IMR-90 (cell line): ENCODE measurements at regions not wholly inside any gene's neighbourhood (a gene's known extent, or its start where the extent isn't known, plus 50 kb on each side); places are given as distances from the start of the nearest gene placed in this dataset.

ENCODE experiments used
- ATAC-seq: fragments of 200-7000 bp; cut with Tn5 transposase; 2 replicates; pipeline ENCODE4 v1.9.1; 2020; ENCODE audit warnings: low read depth, mild to moderate bottlenecking, moderate library complexity
- BruUV-seq: library from RNA; stranded (reverse); fragments of 400-500 nt; replicated peaks from 2 replicates; lab custom pipeline; 2021; lab: Mats Ljungman, UMichigan
- CTCF ChIA-PET: fragments of 300-600 bp; formaldehyde crosslinking; extraction: SDS; loops from one replicate; lab custom pipeline; 2021; ENCODE audit warnings: antibody characterized with exemption; lab: Yijun Ruan, JAX
- POLR2A ChIA-PET: fragments of 300-600 bp; sonication (Branson Sonifier 250); formaldehyde crosslinking; loops from one replicate; lab custom pipeline; 2022; ENCODE audit warnings: antibody characterized with exemption; ENCODE audit not compliant: unreplicated experiment; lab: Charles Lee
- DNase-seq: peaks from one replicate; pipeline ENCODE4 v3.0.0; 2013
- H2AFZ ChIP-seq: replicated peaks from 2 replicates; pipeline ENCODE3; 2013; ENCODE audit warnings: low read length, mild to moderate bottlenecking; ENCODE audit not compliant: poor library complexity
- H2AK5ac ChIP-seq: 2 replicates; pipeline ENCODE4 v1.6.1; 2013; ENCODE audit warnings: low read depth, low read length, inconsistent platforms
- H2AK9ac ChIP-seq: replicated peaks from 2 replicates; pipeline ENCODE3; 2013; ENCODE audit warnings: mild to moderate bottlenecking, low read depth, low read length, moderate library complexity; ENCODE audit not compliant: poor library complexity
- H2BK120ac ChIP-seq: 2 replicates; pipeline ENCODE4 v1.6.1; 2013; ENCODE audit warnings: low read depth, low read length, inconsistent platforms
- H2BK15ac ChIP-seq: 3 replicates; pipeline ENCODE4 v1.6.1; 2013; ENCODE audit warnings: low read depth, low read length, inconsistent platforms
- H2BK20ac ChIP-seq: 2 replicates; pipeline ENCODE4 v1.6.1; 2013; ENCODE audit warnings: low read depth, mild to moderate bottlenecking, inconsistent platforms, low read length, moderate library complexity
- H2BK5ac ChIP-seq: 2 replicates; pipeline ENCODE4 v1.6.1; 2013; ENCODE audit warnings: mild to moderate bottlenecking, low read depth, low read length, inconsistent platforms; ENCODE audit not compliant: poor library complexity, severe bottlenecking
- H3K14ac ChIP-seq: replicated peaks from 2 replicates; pipeline ENCODE4 v1.6.1; 2013; ENCODE audit warnings: low read depth, low read length, inconsistent platforms
- H3K18ac ChIP-seq: 2 replicates; pipeline ENCODE4 v1.6.1; 2013; ENCODE audit warnings: low read depth, low read length, control low read depth
- H3K23ac ChIP-seq: 2 replicates; pipeline ENCODE4 v1.6.1; 2013; ENCODE audit warnings: low read depth, low read length, inconsistent platforms
- H3K27ac ChIP-seq: 2 replicates; pipeline ENCODE4 v1.5.1; 2013; ENCODE audit warnings: mild to moderate bottlenecking, control low read depth, low read length; ENCODE audit not compliant: insufficient read depth
- H3K27me3 ChIP-seq: 2 replicates; pipeline ENCODE4 v1.6.1; 2013; ENCODE audit warnings: low read length; ENCODE audit not compliant: control insufficient read depth, insufficient read depth
- H3K36me3 ChIP-seq: 2 replicates; pipeline ENCODE4 v1.6.1; 2013; ENCODE audit warnings: low read length, mixed read lengths; ENCODE audit not compliant: control insufficient read depth, insufficient read depth
- H3K4ac ChIP-seq: 2 replicates; pipeline ENCODE4 v1.6.1; 2013; ENCODE audit warnings: low read depth, low read length, inconsistent platforms
- H3K4me1 ChIP-seq: 2 replicates; pipeline ENCODE4 v1.6.1; 2013; ENCODE audit warnings: low read length, mixed read lengths; ENCODE audit not compliant: control insufficient read depth, insufficient read depth
- H3K4me2 ChIP-seq: 2 replicates; pipeline ENCODE4 v1.6.1; 2013; ENCODE audit warnings: low read depth, mild to moderate bottlenecking, control low read depth, low read length, moderate library complexity
- H3K4me3 ChIP-seq: 2 replicates; pipeline ENCODE4 v1.5.1; 2013; ENCODE audit warnings: low read depth, mild to moderate bottlenecking, control low read depth, low read length, moderate library complexity; ENCODE audit not compliant: insufficient read depth
- H3K56ac ChIP-seq: 2 replicates; pipeline ENCODE4 v1.6.1; 2013; ENCODE audit warnings: low read length, inconsistent platforms; ENCODE audit not compliant: insufficient read depth; ENCODE audit errors: extremely low read depth
- H3K79me1 ChIP-seq, 2 experiments: 2 replicates each; pipeline ENCODE4 v1.6.1; 2013; ENCODE audit warnings: low read length in 2 of 2, inconsistent platforms in 1 of 2, low read depth in 1 of 2
- H3K9ac ChIP-seq: 2 replicates; pipeline ENCODE4 v1.6.1; 2013; ENCODE audit warnings: low read depth, low read length, control low read depth
- H3K9me1 ChIP-seq: 2 replicates; pipeline ENCODE4 v1.6.1; 2013; ENCODE audit warnings: low read length, inconsistent platforms; ENCODE audit not compliant: insufficient read depth
- H3K9me3 ChIP-seq: 2 replicates; pipeline ENCODE4 v1.6.1; 2013; ENCODE audit warnings: low read length; ENCODE audit not compliant: control insufficient read depth, insufficient read depth
- H4K20me1 ChIP-seq: 2 replicates; pipeline ENCODE4 v1.6.1; 2013; ENCODE audit warnings: low read length, inconsistent platforms; ENCODE audit not compliant: insufficient read depth
- H4K5ac ChIP-seq: 2 replicates; pipeline ENCODE4 v1.6.1; 2013; ENCODE audit warnings: mild to moderate bottlenecking, low read depth, low read length, control low read depth
- H4K8ac ChIP-seq, 2 experiments: 2 replicates each; pipeline ENCODE4 v1.6.1; 2013; ENCODE audit warnings: low read depth in 2 of 2, low read length in 2 of 2, control low read depth in 1 of 2, inconsistent platforms in 1 of 2
- H4K91ac ChIP-seq: 2 replicates; pipeline ENCODE4 v1.6.1; 2013; ENCODE audit warnings: low read depth, low read length, inconsistent platforms; ENCODE audit not compliant: insufficient read depth
- CEBPB ChIP-seq: IDR thresholded peaks from 2 replicates; pipeline ENCODE4 v1.6.1; 2012; ENCODE audit warnings: low read depth, low read length, improper control_type of control experiment
- SMC3 ChIP-seq: fragments of 150-350 bp; IDR thresholded peaks from 2 replicates; pipeline ENCODE4 v1.6.1; 2016; ENCODE audit warnings: low read depth, mild to moderate bottlenecking, antibody characterized with exemption, low read length, moderate library complexity
- WGBS, 2 experiments: methylation state at CpG; one replicate each; pipeline versions ENCODE4 v1.1.5 to v1.1.7; 2013; ENCODE audit warnings: missing lambda C conversion rate in 2 of 2; ENCODE audit not compliant: insufficient read length in 1 of 2; ENCODE audit errors: extremely low coverage in 2 of 2; 5-methylcytosine and 5-hydroxymethylcytosine counted together
- dilution Hi-C: fragments of 300-500 bp; cut with HindIII; formaldehyde crosslinking; loops from one replicate; pipeline ENCODE4 v1.14.3; 2018; ENCODE audit warnings: low sequenced_read_pairs; ENCODE audit not compliant: unreplicated experiment
- in situ Hi-C: fragments of 300-500 bp; cut with MboI; formaldehyde crosslinking; loops from 3 replicates; pipeline ENCODE4 v1.14.3; 2019; ENCODE audit warnings: low sequenced_read_pairs, inconsistent platforms, mixed read lengths
- intact Hi-C: fragments of 100-400 bp; cut with micrococcal nuclease; formaldehyde crosslinking; loops from 2 replicates; pipeline ENCODE4 v1.10.0; 2022

DNA sequence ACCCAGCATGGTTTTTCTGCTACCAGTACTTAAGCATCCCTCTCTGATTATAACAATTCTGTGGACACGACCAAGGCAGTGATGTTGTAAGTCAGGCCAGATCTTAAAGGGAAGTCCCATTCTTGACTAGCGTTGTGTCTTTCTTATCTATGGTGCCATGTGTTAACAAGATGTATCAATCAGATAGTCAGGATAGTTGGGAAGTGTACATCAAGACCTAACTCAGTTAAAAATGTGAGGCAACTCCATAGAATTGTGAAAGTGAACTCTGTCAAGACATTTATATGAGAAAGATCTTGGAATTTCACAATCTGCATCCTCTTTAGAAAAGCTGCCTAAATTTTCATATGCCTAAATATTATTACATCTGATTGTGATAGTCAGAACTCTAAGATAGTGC lies 341.7 kb upstream of the SEMA3D start:
- no peak overlapping the region for H4K91ac ChIP-seq
- intact Hi-C loops = no loop called here
- no peaks in the 10 kb centered on the region for H3K36me3 ChIP-seq
- no peak overlapping the region for H3K4ac ChIP-seq
- H3K4me3 ChIP-seq = no peak overlapping the region
- no peak overlapping the region for H2AK5ac ChIP-seq
- H3K4me2 ChIP-seq = no peak overlapping the region
- H3K4me1 ChIP-seq = peaks cover 3% of the 10 kb centered on the region
- no peak overlapping the region for H2AFZ ChIP-seq
- no peak overlapping the region for H3K27ac ChIP-seq
- WGBS, 2 experiments = no CpG with 5 or more reads among the region's 2 CpGs
- H2BK5ac ChIP-seq = no peak overlapping the region
- H3K79me1 ChIP-seq = no peaks in the 10 kb centered on the region
- POLR2A ChIA-PET = no interaction called here
- H3K18ac ChIP-seq = no peak overlapping the region
- H2BK20ac ChIP-seq = no peak overlapping the region
- ATAC-seq (no peak; the same call in 1 of the 2 replicates), DNase-seq (peak; percentile 9)
- dilution Hi-C loops = no loop called here
- TF ChIP-seq SMC3 = no peak
- TF ChIP-seq CEBPB = peak; percentile 30; the same call in 1 of the 2 replicates
- peak overlapping the region; percentile 15; the same call in 1 of the 3 replicates for H2BK15ac ChIP-seq
- H3K9me3 ChIP-seq = no peaks in the 10 kb centered on the region
- H3K27me3 ChIP-seq = no peaks in the 10 kb centered on the region
- no peak overlapping the region for H2AK9ac ChIP-seq
- H3K9me1 ChIP-seq = peaks cover 3% of the 10 kb centered on the region; the same call in 1 of the 2 replicates
- H3K9ac ChIP-seq = no peak overlapping the region
- no peak overlapping the region for H3K56ac ChIP-seq
- H2BK120ac ChIP-seq = no peak overlapping the region
- CTCF ChIA-PET = no interaction called here
- no peak overlapping the region for H3K23ac ChIP-seq
- in situ Hi-C loops = no loop called here
- no peak overlapping the region for H4K5ac ChIP-seq
- H3K14ac ChIP-seq = 0 out of 2 replicates have a peak overlapping the region, but pooled peaks have one; percentile 12
- H4K20me1 ChIP-seq = no peaks in the 10 kb centered on the region
- no peak overlapping the region for H4K8ac ChIP-seq
- BruUV-seq = no TSS peak
